NCI-H1105 (cell line): ENCODE measurements at regions not wholly inside any gene's neighbourhood (a gene's known extent, or its start where the extent isn't known, plus 50 kb on each side); places are given as distances from the start of the nearest gene placed in this dataset.

ENCODE experiments used
- DNase-seq: peaks from one replicate; lab custom pipeline; 2025; lab: John Stamatoyannopoulos, UW

GRCh38 chr14:26995301-26995700, 397.5 kb upstream of the NOVA1 start:
- DNase-seq, result no peak

GRCh38 chr14:26996246-26996645, 398.4 kb upstream of the NOVA1 start:
- DNase-seq, result no peak

DNA sequence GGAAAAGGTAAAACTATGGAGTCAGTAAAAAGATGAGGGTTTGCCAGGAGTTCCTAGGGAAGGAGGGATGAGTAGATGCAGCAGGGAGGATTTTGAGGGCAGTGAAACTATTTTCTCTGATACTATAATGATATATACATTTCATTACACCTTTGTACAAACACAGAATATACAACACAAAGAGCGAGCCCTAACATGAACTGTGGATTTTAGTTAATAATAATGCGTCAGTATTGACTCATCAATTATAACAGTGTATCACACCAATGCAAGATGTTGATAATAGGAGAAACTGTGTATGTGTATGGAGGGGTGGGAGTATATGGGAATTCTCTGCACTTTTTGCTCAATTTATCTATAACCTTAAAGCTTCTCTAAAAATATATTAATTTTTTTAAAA, 404.3 kb upstream of the NOVA1 start:
- no peak for DNase-seq

DNA sequence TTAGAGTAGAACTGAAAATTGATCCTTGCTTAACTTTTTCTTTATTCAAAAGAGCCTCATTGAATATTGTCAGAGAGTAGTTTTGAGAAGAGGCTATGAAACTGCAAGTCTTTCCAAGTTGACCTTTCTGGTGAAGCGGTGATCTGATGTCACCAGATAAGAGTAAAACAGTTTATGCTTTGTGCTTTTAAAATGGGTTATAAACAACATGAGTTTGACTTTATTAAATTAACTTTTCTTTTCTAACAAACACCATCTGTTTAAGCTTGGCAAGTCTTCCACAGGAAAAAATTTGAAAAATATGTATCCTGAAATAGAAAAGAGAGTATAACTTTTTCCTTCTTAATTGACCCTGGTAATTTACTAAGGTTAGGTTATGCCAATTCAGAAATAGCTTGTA, 408.7 kb upstream of the NOVA1 start:
- no peak for DNase-seq

DNA sequence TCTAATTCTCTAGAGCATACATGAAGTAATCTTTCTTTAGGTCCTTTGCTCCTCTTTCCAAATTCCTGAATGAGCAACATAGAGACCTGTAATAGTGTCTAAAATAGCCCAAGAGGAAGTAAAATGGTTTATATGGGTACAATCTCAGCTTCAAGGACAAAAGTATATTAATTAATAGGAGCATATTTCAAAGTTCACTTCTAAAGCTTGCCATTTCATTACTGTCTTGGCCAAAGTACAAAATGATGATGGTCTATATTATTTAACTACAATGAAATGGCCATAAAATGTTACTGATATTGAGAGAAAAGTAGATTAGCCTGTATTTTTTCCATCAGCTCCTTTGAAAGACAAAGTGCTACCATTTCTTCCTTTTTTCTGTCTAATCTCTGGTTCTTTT, 410.4 kb upstream of the NOVA1 start:
- no peak for DNase-seq

DNA sequence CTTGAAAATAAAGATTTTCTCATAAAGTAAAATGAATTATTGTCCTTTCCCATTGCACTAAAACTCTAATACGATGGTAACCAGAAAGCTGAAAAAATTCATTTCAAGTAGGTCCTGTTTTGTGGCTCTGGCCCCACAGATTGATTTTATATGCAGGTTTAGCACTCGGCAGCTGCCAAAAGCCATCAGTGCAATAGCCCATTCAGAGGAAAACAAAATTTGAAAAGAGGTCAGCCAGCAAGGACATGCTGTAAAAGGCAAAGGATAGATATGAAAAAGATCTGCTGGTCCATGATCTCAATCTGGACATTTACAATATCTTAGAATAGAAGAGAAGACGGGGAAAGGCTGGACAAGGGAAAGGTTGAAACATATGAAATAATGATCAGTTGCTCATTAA, 414.8 kb upstream of the NOVA1 start:
- DNase-seq, result no peak

DNA sequence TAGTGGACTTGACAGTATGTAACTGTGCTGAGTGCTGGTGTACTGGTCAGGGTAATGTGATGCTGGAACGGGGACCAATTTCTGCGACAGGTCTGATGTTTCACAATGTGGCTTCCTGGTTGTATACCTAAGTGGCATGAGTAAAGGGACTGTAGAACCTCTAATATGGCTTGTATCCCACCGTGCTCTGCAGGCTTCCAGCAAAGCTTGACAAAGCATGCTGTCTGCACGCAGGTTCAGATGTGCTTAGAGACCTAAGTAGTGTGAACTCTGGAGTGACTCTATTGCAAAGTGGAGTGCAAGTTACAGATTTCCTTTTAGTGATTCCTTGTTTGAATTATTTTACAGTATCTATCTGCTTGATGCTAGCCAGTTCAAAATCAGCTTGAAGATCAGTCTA, 415.8 kb upstream of the NOVA1 start:
- DNase-seq, result no peak

- no peak for DNase-seq
These were observed 417.2 kb upstream of the NOVA1 start for GRCh38 chr14:27015065-27015464.

DNA sequence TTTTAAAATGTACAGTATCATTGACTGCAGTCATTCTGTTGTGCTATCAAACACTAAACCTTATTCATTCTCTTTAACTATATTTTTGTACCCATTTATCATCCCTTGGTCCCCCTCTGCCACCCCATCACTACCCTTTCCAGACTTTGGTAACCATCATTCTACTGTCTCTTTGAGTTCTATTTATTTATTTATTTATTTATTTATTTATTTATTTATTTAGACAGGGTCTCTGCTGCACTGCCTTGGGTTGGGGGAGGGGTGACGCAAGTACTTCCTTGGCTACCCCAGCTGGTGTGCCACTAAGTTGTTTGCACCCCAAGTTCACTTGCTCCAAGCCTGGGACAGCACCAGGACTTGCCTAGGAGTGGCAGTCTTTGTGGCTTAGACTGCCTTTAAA, 427.8 kb upstream of the NOVA1 start:
- DNase-seq, result no peak

DNA sequence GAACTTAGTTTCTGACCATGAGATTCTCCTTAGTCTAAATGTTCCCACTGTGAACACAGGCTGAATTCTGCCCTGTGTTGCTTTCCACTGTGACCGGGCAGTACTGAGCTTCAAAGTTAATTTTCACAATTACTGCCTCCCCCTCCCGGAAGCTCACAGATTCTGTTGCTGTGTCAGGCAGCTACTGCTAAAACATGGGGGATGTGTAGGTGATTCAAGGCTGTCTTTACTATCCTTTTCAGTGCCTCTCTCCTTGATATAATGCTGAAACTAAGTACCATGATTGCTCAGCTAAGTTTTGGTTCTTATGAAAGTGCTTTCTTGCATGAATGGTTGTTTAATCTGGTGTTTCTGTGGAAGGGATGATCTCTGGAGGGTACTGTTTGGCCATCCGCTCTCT, 428.3 kb upstream of the NOVA1 start:
- no peak for DNase-seq

DNA sequence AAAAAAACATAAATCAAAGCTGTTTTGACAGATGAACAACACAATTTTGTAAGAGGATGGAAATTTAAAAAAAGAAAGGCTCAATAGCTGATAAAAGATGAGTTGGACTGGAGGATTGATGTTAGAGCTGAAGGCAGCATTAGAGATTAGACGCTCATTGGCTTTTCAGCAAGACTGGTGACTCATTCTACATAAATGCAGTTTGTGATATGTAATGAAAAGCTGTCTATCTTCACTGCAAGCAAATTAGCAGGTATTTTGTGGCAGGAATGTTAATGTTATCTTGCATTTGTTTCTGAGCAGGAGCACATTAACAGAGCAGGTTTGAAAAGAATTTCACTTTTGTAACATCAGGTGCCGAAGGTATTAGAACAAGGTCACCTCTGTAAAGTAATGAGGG, 442.7 kb upstream of the NOVA1 start:
- no peak for DNase-seq

GRCh38 chr14:27049701-27050100, 451.9 kb upstream of the NOVA1 start:
- DNase-seq, result no peak

GRCh38 chr14:27050208-27050607, 452.4 kb upstream of the NOVA1 start:
- DNase-seq, result no peak

DNA sequence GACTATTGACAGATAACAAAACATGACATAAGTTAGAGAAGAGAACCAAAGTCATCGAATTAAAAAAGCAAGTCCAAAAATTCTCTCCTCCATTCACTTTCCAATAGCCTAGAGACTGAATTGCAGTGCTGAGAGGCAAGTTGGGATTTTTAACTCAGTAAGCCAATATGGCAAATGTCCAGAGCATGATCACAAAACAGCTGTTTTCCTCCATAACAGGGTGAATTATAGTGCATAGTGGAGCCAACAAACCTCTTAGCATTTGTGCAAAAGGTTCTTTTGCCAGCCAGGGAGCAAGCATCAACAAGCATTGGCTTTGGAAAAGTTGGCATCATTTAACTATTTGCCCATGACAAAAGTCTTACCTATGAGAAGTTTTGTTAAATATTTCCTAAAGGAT, 458.8 kb upstream of the NOVA1 start:
- peak; percentile 88 for DNase-seq

- no peak for DNase-seq
These were observed 463.5 kb upstream of the NOVA1 start for GRCh38 chr14:27061299-27061698.

GRCh38 chr14:27063959-27064358, 466.1 kb upstream of the NOVA1 start:
- no peak for DNase-seq

DNA sequence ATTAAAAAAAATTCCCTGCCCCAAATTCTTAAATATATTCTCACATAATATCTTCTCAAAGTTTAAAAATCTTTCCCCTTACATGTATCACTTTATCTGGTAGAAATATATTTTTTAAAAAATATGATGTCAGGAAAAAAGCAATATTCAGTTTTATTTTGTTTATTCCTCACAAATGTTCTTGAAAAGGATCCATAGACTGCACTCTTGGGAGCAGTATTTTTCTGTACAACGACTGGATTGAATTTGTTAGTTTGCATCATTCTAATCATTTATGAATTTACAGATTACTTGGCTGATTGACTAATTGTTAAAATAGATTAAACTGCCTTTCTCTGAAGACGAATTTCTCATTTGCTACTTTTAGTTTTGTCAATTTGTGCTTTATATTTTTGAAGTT, 468.1 kb upstream of the NOVA1 start:
- DNase-seq, result no peak

GRCh38 chr14:27067961-27068360, 470.1 kb upstream of the NOVA1 start:
- no peak for DNase-seq

DNA sequence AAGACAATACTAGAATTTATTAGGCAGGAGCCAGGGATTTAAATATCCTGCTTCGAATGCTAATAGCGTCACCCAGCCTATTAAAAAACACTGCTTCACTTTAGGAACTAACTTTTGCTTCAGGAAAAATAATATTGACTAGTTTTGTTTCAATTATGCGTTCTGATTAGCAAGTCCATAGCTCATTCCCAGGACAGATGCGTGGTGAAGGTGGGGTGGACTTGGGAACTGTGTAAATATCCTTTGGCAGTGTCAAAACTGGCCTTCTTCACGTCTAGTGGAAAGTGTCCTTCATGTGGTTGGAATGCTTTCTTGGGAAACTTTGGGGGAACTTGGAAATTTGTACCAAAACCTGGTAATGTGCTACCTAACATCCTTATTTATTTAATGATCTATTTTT, 474.8 kb upstream of the NOVA1 start:
- DNase-seq, result no peak

- no peak for DNase-seq
These were observed 477.7 kb upstream of the NOVA1 start for GRCh38 chr14:27075503-27075902.

GRCh38 chr14:27077214-27077613, 479.4 kb upstream of the NOVA1 start:
- peak; percentile 31 for DNase-seq

DNA sequence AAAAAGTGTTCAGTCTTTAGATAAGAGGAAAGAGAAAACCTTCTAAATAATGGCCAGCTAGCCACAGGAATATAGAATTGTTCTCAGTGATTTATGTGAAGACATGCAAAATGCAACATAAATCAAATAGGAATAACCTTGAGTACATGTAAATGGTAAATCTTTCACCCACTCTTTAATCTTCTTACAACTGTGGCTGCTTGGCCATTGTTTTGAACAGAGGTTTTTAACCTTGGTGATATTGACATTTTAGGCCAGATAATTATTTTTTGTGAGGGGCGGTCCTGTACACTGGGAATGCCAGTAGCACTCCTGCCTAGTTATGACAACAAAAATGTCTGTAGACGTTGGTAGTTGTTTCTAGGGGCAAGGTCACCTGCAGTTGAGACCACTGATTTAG, 479.9 kb upstream of the NOVA1 start:
- DNase-seq, result no peak

GRCh38 chr14:27078191-27078590, 480.4 kb upstream of the NOVA1 start:
- no peak for DNase-seq

DNA sequence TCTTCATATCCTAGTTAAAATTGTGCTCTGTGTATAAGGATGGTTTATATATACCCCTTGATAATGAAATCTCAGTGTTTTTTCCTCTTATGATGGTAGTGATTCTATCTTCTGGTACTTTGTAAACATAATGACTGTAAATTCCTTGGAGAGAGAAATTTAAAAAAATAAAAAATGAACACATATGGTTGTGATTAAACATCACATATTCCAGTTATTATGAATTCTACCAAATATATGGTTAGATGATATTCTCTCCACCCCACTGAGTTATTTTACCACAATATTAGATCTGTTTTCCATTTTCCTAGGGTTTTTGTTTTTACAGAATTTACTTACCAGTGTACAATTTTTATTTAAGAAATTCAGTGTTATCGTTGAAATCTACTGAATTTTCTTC, 481.9 kb upstream of the NOVA1 start:
- no peak for DNase-seq

DNA sequence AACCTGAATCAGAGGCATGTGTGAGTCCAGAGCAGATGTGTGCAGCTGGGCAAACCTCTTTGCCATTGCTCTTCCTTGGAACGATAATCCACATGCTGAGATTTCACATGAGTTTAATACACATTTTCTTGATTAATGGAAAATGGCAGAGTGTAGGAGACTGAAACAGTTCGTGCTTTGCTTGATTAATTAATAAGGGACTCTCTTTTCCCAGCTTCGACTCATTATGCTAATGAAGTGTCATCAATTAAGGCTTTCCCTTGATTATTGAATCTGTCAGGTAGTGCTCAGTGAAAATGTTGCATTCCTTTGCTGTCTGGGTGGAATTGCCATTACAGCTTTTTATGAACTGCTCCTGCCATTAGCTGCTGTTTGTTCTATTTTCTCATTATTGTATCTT, 487.7 kb upstream of the NOVA1 start:
- no peak for DNase-seq
